ENCODE measurements at regions not wholly inside any gene's neighbourhood (a gene's known extent, or its start where the extent isn't known, plus 50 kb on each side); places are given as distances from the start of the nearest gene placed in this dataset.

DNA sequence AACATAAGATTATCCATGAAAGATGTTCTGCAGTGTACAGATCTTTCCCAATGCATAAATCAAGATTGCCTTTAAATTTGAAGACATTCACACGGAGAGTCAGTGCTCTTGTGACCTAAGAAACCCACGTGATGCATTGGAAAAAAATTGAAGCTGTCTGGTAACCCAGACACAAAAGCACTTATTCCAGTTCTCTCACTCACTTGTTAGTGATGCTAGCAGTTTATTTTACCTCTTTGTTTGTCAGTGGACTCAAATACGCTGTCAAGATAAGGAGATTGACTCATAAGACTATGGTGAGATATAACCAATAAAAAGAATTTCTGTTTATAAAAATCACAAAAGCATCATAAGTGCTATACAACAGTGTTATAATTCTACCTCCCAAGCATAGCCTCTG, 245.8 kb upstream of the SMIM31 start:
- TF ChIP-seq, protein P1, sequence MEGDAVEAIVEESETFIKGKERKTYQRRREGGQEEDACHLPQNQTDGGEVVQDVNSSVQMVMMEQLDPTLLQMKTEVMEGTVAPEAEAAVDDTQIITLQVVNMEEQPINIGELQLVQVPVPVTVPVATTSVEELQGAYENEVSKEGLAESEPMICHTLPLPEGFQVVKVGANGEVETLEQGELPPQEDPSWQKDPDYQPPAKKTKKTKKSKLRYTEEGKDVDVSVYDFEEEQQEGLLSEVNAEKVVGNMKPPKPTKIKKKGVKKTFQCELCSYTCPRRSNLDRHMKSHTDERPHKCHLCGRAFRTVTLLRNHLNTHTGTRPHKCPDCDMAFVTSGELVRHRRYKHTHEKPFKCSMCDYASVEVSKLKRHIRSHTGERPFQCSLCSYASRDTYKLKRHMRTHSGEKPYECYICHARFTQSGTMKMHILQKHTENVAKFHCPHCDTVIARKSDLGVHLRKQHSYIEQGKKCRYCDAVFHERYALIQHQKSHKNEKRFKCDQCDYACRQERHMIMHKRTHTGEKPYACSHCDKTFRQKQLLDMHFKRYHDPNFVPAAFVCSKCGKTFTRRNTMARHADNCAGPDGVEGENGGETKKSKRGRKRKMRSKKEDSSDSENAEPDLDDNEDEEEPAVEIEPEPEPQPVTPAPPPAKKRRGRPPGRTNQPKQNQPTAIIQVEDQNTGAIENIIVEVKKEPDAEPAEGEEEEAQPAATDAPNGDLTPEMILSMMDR (IDR thresholded peaks at IDR 0.05): no peak
- TF ChIP-seq POLR2A (IDR thresholded peaks at IDR 0.05): no peak
